ES-I3 (cell line): ENCODE measurements at regions not wholly inside any gene's neighbourhood (a gene's known extent, or its start where the extent isn't known, plus 50 kb on each side); places are given as distances from the start of the nearest gene placed in this dataset.
"Not testable (repeated sequence)": the region's sequence is repeated elsewhere in the genome, so short reads cannot be mapped to it uniquely, and the experiment has no call there.

ENCODE experiments used
- H3K36me3 ChIP-seq: 2 replicates; pipeline ENCODE4 v1.6.1; 2013; ENCODE audit warnings: mild to moderate bottlenecking, low read length, control low read depth, moderate library complexity; ENCODE audit not compliant: insufficient read depth
- H3K4me1 ChIP-seq: 2 replicates; pipeline ENCODE4 v1.6.1; 2013; ENCODE audit warnings: mild to moderate bottlenecking, control low read depth, low read length; ENCODE audit not compliant: insufficient read depth
- H3K9ac ChIP-seq: 2 replicates; pipeline ENCODE4 v1.6.1; 2013; ENCODE audit warnings: low read depth, mild to moderate bottlenecking, low read length, moderate library complexity
- H3K9me3 ChIP-seq: 2 replicates; pipeline ENCODE4 v1.6.1; 2013; ENCODE audit warnings: mild to moderate bottlenecking, low read length, moderate library complexity; ENCODE audit not compliant: control insufficient read depth, insufficient read depth

- H3K9ac ChIP-seq, result no peak overlapping the region
- no peaks in the 10 kb centered on the region for H3K4me1 ChIP-seq
- H3K9me3 ChIP-seq, result peaks cover 3% of the 10 kb centered on the region; the same call in 1 of the 2 replicates
- H3K36me3 ChIP-seq, result no peaks in the 10 kb centered on the region
Observed at GRCh38 chr13:65378943-65379519, 1851.1 kb downstream of the PCDH9 start.

GRCh38 chr13:65378484-65378883, 1851.7 kb downstream of the PCDH9 start:
- Histone ChIP-seq H3K9ac (no peak overlapping the region), H3K9me3 (peaks cover 2% of the 10 kb centered on the region; the same call in 1 of the 2 replicates)

GRCh38 chr13:65368832-65369231, 1861.3 kb downstream of the PCDH9 start:
- Histone ChIP-seq H3K9me3 (no peaks in the 10 kb centered on the region), H3K36me3 (no peaks in the 10 kb centered on the region), H3K9ac (no peak overlapping the region), H3K4me1 (no peaks in the 10 kb centered on the region)

More at GRCh38 chr13:65378484-65378883, 1851.7 kb downstream of the PCDH9 start:
- H3K36me3 ChIP-seq, result no peaks in the 10 kb centered on the region
- H3K4me1 ChIP-seq, result no peaks in the 10 kb centered on the region

- Histone ChIP-seq H3K9me3 (no peaks in the 10 kb centered on the region), H3K4me1 (no peaks in the 10 kb centered on the region), H3K9ac (no peak overlapping the region), H3K36me3 (no peaks in the 10 kb centered on the region)
Observed at GRCh38 chr13:65353951-65354350, 1876.2 kb downstream of the PCDH9 start.

GRCh38 chr13:65353150-65353549, 1877.0 kb downstream of the PCDH9 start:
- H3K4me1 ChIP-seq, H3K36me3 ChIP-seq, H3K9ac ChIP-seq, H3K9me3 ChIP-seq: not testable (repeated sequence)

GRCh38 chr13:65347420-65348030, 1882.6 kb downstream of the PCDH9 start:
- H3K36me3 ChIP-seq, result no peaks in the 10 kb centered on the region
- H3K9ac ChIP-seq, result no peak overlapping the region
- H3K4me1 ChIP-seq, result no peaks in the 10 kb centered on the region
- H3K9me3 ChIP-seq, result no peaks in the 10 kb centered on the region

GRCh38 chr13:65343898-65344663, 1886.1 kb downstream of the PCDH9 start:
- Histone ChIP-seq H3K9ac (no peak overlapping the region), H3K9me3 (no peaks in the 10 kb centered on the region), H3K4me1 (no peaks in the 10 kb centered on the region), H3K36me3 (no peaks in the 10 kb centered on the region)

GRCh38 chr13:65342541-65343337, 1887.4 kb downstream of the PCDH9 start:
- Histone ChIP-seq H3K4me1 (no peaks in the 10 kb centered on the region), H3K36me3 (no peaks in the 10 kb centered on the region), H3K9me3 (no peaks in the 10 kb centered on the region), H3K9ac (no peak overlapping the region)

GRCh38 chr13:65339241-65339640, 1890.9 kb downstream of the PCDH9 start:
- H3K4me1 ChIP-seq, result no peaks in the 10 kb centered on the region
- H3K36me3 ChIP-seq, result no peaks in the 10 kb centered on the region
- no peak overlapping the region for H3K9ac ChIP-seq
- no peaks in the 10 kb centered on the region for H3K9me3 ChIP-seq

- Histone ChIP-seq H3K9me3 (no peaks in the 10 kb centered on the region), H3K9ac (no peak overlapping the region), H3K36me3 (no peaks in the 10 kb centered on the region), H3K4me1 (no peaks in the 10 kb centered on the region)
Observed at GRCh38 chr13:65336916-65337315, 1893.2 kb downstream of the PCDH9 start.

- H3K4me1 ChIP-seq, result no peaks in the 10 kb centered on the region
- no peak overlapping the region for H3K9ac ChIP-seq
- H3K36me3 ChIP-seq, result no peaks in the 10 kb centered on the region
- no peaks in the 10 kb centered on the region for H3K9me3 ChIP-seq
Observed at GRCh38 chr13:65336087-65336749, 1893.9 kb downstream of the PCDH9 start.

- Histone ChIP-seq H3K4me1 (no peaks in the 10 kb centered on the region), H3K36me3 (no peaks in the 10 kb centered on the region), H3K9me3 (no peaks in the 10 kb centered on the region), H3K9ac (no peak overlapping the region)
Observed at GRCh38 chr13:65330691-65331090, 1899.4 kb downstream of the PCDH9 start.

GRCh38 chr13:65330287-65330686, 1899.8 kb downstream of the PCDH9 start:
- H3K9ac ChIP-seq, result no peak overlapping the region
- H3K9me3 ChIP-seq, result no peaks in the 10 kb centered on the region
- no peaks in the 10 kb centered on the region for H3K36me3 ChIP-seq
- no peaks in the 10 kb centered on the region for H3K4me1 ChIP-seq

- H3K9ac ChIP-seq, H3K4me1 ChIP-seq, H3K36me3 ChIP-seq, H3K9me3 ChIP-seq: not testable (repeated sequence)
Observed at GRCh38 chr13:65323192-65323591, 1906.9 kb downstream of the PCDH9 start.
